Superior temporal gyrus (tissue), 1 donor: ENCODE measurements at regions not wholly inside any gene's neighbourhood (a gene's known extent, or its start where the extent isn't known, plus 50 kb on each side); places are given as distances from the start of the nearest gene placed in this dataset.

Experiments
- DNase-seq: peaks from one replicate; pipeline ENCODE4 v3.0.0-alpha.2; 2016; ENCODE audit errors: extremely low spot score

- no peak for DNase-seq
These were observed 59.8 kb upstream of the FHIT start for GRCh38 chr3:61311044-61311443.

DNA sequence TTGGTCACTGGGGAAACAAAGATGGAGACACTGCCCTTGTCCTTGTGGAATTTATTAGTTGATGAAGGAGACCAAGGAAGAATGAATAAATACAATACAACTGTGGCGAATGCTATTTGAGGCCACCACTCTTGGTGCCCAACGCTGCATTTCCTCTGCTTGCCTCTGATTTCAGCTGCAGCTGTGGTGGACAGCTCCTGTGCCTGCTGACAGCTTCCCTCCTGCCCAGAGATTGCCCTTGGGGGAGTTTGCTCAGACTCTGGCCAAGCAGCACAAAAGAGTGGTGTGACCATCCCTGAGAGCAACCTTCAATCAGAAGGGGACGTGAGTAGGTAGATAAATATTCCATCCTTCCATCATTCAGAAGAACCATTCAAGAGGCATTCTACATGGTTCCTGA, 64.6 kb upstream of the FHIT start:
- no peak for DNase-seq

DNA sequence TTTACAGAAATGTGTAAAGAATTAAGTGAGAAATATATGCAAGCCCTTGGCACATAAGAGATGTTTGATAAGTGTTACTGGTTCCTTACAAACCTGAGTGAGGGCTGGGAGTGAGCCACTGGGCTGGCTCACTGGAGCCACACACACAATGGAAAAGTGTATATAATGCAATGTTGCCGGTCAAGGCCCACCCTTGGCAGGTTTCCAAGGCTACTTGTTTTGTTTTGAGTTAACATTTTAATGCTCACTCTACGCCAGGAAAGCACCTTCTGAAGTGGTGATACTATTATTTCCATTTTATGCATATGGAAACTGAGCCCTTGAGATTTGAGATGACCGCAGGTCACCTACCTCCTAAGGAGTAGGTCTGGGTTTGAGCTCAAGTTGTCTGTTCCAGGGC, 71.8 kb upstream of the FHIT start:
- no peak for DNase-seq

DNA sequence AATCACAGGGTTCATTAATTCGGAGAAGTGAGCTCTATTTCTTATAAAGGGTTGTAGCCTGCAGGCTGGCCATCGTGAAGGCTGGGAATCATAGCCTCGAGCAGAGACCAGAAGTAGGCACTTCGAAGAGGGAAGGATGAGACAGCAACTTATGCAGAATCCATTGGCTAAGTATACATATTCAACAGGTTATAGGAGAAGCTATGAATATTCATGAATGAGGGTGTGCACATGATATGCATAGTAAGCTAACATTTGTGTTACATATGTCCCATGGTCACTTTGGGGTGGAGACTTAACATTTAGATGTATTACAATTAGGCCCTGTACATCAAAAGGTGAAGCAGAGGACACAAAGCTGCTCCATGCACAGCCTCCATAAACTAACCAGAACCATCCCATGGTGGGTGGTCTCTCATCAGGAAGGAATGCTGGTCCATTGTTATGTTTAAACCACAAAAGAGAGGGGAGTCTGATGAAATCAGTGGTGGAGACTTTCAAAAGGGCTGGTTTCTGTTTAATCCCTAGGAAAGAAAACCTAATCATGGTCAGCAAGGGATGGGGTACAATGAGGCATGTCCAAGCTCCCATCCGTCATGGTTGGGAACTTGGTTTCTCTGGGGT, 80.8 kb upstream of the FHIT start:
- no peak for DNase-seq

- no peak for DNase-seq
These were observed 82.1 kb upstream of the FHIT start for GRCh38 chr3:61333192-61333961.

- DNase-seq: no peak
These were observed 83.5 kb upstream of the FHIT start for GRCh38 chr3:61334783-61335182.

DNA sequence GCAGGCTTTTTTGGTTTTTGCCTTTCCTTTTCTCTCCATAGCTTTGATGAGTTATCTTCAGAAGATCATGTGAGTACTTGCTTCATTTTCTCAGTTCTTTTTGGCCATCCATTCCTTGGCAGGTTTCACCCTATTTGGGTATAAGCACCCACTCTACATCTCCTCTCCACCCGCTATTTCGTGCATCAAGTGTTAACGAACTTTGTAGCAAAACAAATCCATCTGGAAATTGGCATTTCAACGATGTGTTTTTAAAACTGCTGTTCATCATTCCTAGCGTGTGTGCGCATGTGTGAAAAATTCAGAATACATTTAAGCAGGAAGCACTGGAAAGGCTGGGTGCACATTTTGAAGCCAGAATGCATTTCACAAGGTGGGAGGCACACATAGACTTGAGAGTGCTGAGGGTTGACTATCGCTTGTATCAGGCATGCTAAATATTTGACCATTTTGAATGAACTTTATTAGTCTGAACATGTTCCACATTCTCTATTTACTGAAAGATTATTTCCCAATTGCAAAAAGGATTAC, 89.7 kb upstream of the FHIT start:
- peak; percentile 47 for DNase-seq

DNA sequence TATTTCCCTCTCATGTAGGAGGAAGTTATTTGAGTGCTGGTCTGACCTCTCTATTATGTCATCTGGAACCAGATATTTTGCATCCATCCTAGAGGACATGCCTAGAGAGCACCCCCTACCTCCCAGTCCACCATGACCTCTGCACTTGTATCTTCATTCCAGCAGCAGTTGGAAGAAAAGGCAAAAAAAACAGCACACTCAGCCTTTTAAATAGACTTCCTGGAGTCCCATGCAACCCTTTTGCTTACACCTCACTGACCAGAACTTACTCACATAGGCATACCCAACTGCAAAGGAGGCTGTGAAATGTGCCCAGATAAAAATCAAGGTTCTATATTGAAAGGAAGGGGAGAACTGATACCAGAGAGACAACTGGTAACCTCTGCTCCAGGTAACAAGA, 92.3 kb upstream of the FHIT start:
- no peak for DNase-seq

- no peak for DNase-seq
These were observed 93.8 kb upstream of the FHIT start for GRCh38 chr3:61345020-61345419.

GRCh38 chr3:61347981-61348380, 96.7 kb upstream of the FHIT start:
- no peak for DNase-seq

GRCh38 chr3:61349717-61350116, 98.5 kb upstream of the FHIT start:
- no peak for DNase-seq

DNA sequence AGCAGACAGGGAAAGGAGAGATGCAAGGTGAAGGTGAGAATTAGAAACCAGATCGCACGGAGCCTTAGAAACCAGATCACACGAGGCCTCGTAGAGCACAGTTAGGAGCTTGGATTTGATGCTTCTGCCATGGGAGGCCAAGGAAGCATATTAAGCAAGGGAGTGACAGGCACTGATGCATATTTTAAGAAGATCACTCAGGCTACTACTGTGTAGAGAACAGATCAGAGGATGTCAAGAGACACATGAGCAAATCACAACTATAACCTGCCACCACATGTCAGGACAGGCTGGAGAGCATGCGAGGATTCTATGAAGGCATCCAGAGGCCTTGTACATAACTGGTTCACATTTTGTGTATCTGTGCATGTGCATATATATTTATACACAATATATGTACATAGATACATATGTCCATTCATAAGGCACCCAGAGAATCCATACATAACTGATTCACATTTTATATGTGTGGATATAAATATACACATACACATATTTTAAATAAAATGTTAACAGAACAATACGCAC, 99.6 kb upstream of the FHIT start:
- no peak for DNase-seq

DNA sequence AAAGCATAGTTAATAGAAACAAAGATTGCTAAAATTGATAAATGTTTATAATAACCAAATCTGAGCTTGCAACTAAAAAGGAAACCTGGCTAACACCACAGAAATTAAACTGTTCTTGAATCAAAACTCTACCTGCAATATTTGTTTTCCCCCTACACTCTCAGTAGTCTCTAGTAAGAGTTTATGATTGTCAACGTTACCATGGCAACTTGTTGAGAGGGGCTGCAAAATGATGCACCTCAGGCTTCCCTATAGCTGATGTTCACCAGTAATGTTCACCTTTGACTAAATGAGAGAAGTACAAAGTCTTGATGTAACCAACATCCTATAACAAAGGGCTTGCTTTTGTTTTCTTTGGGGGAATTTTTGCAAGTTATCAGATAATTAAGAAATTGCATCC, 101.1 kb upstream of the FHIT start:
- no peak for DNase-seq

GRCh38 chr3:61353382-61353781, 102.1 kb upstream of the FHIT start:
- peak; percentile 86 for DNase-seq

- DNase-seq: no peak
These were observed 103.4 kb upstream of the FHIT start for GRCh38 chr3:61354604-61355003.

DNA sequence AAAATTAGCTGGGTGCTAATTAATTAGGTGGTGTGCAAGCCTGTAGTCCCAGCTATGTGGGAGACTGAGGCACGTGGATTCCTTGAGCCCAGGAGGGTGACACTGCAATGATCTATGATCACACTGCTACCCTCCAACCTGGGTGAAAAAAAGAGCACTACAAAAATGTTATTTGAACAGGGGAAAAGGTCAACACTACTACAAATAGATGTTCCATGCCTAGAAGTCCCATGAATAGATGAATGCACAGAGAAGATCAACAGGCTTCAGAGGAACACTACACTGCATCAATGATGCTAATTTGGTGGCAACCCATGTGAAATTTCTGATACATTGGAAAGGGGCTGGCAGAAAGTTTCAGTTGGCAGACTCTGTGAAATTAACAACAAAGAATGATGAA, 105.4 kb upstream of the FHIT start:
- DNase-seq: no peak

DNA sequence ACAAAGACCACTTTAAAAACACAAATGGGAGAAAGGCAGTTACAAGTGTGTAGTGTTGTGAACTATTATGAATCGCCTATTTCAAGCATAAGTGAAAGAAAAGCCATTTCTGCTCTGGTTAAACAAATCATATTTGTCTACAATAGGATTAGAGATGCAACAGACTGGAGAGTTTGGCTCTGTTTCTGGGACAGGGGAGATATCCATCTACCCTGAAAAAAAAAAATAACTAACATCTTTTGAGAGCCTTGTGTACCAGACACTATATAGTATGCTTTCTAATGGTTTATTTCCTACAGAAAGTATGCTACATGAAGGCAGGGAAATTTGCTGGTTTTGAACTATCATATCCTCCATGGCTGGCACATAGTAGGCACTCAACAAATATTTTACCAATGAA, 106.7 kb upstream of the FHIT start:
- no peak for DNase-seq

DNA sequence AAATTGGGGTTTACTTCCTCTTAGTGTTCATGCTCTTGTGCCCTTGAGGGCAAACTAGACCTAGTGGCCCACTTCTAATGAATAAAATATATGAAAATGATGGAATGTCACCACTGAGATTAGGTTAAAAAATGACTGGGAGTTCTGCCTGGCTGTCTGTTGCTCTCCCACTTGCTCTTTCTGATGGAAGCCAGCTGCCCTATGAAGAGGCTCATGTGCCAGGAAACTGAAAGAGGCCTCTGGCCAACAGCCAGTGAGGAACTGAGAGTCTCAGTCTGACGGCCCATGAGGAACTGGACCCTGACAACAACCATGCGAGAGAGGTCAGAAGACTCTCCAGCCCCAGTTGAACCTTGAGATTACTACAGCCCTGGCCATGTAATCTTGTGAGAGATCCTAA, 107.1 kb upstream of the FHIT start:
- peak; percentile 87 for DNase-seq

- no peak for DNase-seq
These were observed 109.2 kb upstream of the FHIT start for GRCh38 chr3:61360297-61360965.

GRCh38 chr3:61369678-61370077, 118.4 kb upstream of the FHIT start:
- no peak for DNase-seq

GRCh38 chr3:61371123-61371522, 119.9 kb upstream of the FHIT start:
- DNase-seq: no peak

- no peak for DNase-seq
These were observed 121.5 kb upstream of the FHIT start for GRCh38 chr3:61372723-61373122.

DNA sequence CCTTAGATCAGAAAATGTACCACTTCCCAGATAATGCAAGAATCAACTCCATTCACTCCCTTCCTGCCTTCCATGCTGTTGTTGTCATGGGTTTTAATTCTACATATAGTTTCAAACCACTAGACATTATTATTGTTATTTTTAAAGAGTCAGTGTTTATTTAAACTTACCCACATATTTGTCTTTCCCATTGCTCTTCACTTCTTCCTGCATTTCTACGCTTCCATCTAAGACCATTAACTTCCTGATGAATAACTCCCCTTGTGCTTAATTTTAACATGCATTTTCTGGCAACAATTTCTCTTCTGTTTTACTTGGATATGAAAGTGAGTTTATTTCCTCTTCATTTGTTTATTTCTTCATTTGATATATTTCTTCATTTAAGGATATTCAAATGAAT, 127.1 kb upstream of the FHIT start:
- DNase-seq: no peak
